K562 (cell line): ENCODE measurements at regions not wholly inside any gene's neighbourhood (a gene's known extent, or its start where the extent isn't known, plus 50 kb on each side); places are given as distances from the start of the nearest gene placed in this dataset.

ENCODE experiments used
- AFF4 ChIP-seq: sonication (generic); formaldehyde crosslinking; IDR thresholded peaks from 2 replicates; pipeline ENCODE4 v1.8.0; 2023; ENCODE audit warnings: mild to moderate bottlenecking, missing genetic modification reagents
- BRD4 ChIP-seq: fragments of 200-600 bp; sonication (generic); IDR thresholded peaks from 2 replicates; pipeline ENCODE4 v1.6.1; 2017; ENCODE audit warnings: inconsistent platforms
- CBX8 ChIP-seq: fragments of 200-600 bp; sonication (generic); IDR thresholded peaks from 2 replicates; pipeline ENCODE4 v1.6.1; 2012; ENCODE audit warnings: borderline replicate concordance, mixed run types, low read depth, mild to moderate bottlenecking, moderate library complexity, mixed read lengths, low read length, control low read depth, inconsistent platforms; ENCODE audit not compliant: poor library complexity, severe bottlenecking; ENCODE audit errors: extremely low read depth
- ELK1 ChIP-seq: sonication (generic); formaldehyde crosslinking; IDR thresholded peaks from 2 replicates; pipeline ENCODE4 v1.8.1; 2022; ENCODE audit warnings: missing genetic modification reagents
- EZH2 ChIP-seq: IDR thresholded peaks from 2 replicates; pipeline ENCODE4 v1.6.1; 2012; ENCODE audit warnings: low read depth, mild to moderate bottlenecking, inconsistent platforms, low read length, borderline replicate concordance
- FOXP1 ChIP-seq: sonication (generic); formaldehyde crosslinking; IDR thresholded peaks from 2 replicates; pipeline ENCODE4 v1.8.0; 2022; ENCODE audit warnings: mild to moderate bottlenecking, missing genetic modification reagents
- HDAC1 ChIP-seq, 2 experiments: fragments of 450-650 bp; IDR thresholded peaks; 2 replicates each; pipeline ENCODE4 v1.6.1; 2016 to 2017; ENCODE audit warnings: inconsistent platforms in 1 of 2, mild to moderate bottlenecking in 1 of 2, moderate library complexity in 1 of 2
- HNRNPLL ChIP-seq: fragments of 200-400 bp; formaldehyde crosslinking; IDR thresholded peaks from 2 replicates; pipeline ENCODE4 v1.6.1; 2017; ENCODE audit warnings: low read length, low read depth, mild to moderate bottlenecking; ENCODE audit not compliant: poor library complexity, severe bottlenecking
- JUN ChIP-seq, 2 experiments: sonication (generic) in 1 of 2; formaldehyde crosslinking in 1 of 2; IDR thresholded peaks; 2 replicates each; pipeline versions ENCODE4 v1.6.1 to v1.8.0; 2012 to 2022; ENCODE audit warnings: borderline replicate concordance in 2 of 2, mild to moderate bottlenecking in 2 of 2, improper control_type of control experiment in 1 of 2, low read depth in 1 of 2, low read length in 1 of 2, missing genetic modification reagents in 1 of 2
- MBD2 ChIP-seq: sonication (generic); IDR thresholded peaks from 2 replicates; pipeline ENCODE4 v1.6.1; 2016; ENCODE audit warnings: low read depth, borderline replicate concordance
- MYBL2 ChIP-seq, 2 experiments: fragments of 450-650 bp in 1 of 2; sonication (generic) in 1 of 2; formaldehyde crosslinking in 1 of 2; IDR thresholded peaks; 2 replicates each; pipeline versions ENCODE4 v1.6.1 to v1.8.1; 2017 to 2022; ENCODE audit warnings: borderline replicate concordance in 1 of 2, inconsistent platforms in 1 of 2, low read depth in 1 of 2, mild to moderate bottlenecking in 1 of 2, missing genetic modification reagents in 1 of 2, moderate library complexity in 1 of 2
- NUFIP1 ChIP-seq: fragments of 450-650 bp; IDR thresholded peaks from 2 replicates; pipeline ENCODE4 v1.6.1; 2018; ENCODE audit not compliant: partially characterized antibody
- POLR2G ChIP-seq: fragments of 200-400 bp; formaldehyde crosslinking; IDR thresholded peaks from 2 replicates; pipeline ENCODE4 v1.6.1; 2017; ENCODE audit warnings: low read depth, mild to moderate bottlenecking, antibody characterized with exemption, low read length, moderate library complexity
- TAL1 ChIP-seq: fragments of 450-650 bp; IDR thresholded peaks from 2 replicates; pipeline ENCODE4 v1.6.1; 2016; ENCODE audit warnings: mild to moderate bottlenecking
- ZBTB1 ChIP-seq: sonication (generic); formaldehyde crosslinking; IDR thresholded peaks from 2 replicates; pipeline ENCODE4 v1.8.1; 2023; ENCODE audit warnings: missing genetic modification reagents, low read depth, mild to moderate bottlenecking, borderline replicate concordance
- ZBTB17 ChIP-seq: fragments of 450-650 bp; formaldehyde crosslinking; IDR thresholded peaks from 2 replicates; pipeline ENCODE4 v1.4.0; 2020; ENCODE audit warnings: mild to moderate bottlenecking
- ZFP91 ChIP-seq: sonication (generic); formaldehyde crosslinking; IDR thresholded peaks from 2 replicates; pipeline ENCODE4 v1.8.0; 2022; ENCODE audit warnings: mild to moderate bottlenecking, missing genetic modification reagents
- TF ChIP-seq, protein P1 (sequence below): fragments of 250-450 bp; sonication (Bioruptor Pico); IDR thresholded peaks from 2 replicates; pipeline ENCODE4 v1.4.0; 2020; ENCODE audit warnings: borderline replicate concordance

GRCh38 chr3:20324664-20325478, 138.9 kb upstream of the SGO1 start (continued):
- TF ChIP-seq ELK1 (CRISPR knock-in tag): no peak
- TF ChIP-seq ZBTB1 (CRISPR knock-in tag): no peak
- TF ChIP-seq FOXP1 (CRISPR knock-in tag): no peak
- no peak for TF ChIP-seq BRD4
- TF ChIP-seq, protein P1, sequence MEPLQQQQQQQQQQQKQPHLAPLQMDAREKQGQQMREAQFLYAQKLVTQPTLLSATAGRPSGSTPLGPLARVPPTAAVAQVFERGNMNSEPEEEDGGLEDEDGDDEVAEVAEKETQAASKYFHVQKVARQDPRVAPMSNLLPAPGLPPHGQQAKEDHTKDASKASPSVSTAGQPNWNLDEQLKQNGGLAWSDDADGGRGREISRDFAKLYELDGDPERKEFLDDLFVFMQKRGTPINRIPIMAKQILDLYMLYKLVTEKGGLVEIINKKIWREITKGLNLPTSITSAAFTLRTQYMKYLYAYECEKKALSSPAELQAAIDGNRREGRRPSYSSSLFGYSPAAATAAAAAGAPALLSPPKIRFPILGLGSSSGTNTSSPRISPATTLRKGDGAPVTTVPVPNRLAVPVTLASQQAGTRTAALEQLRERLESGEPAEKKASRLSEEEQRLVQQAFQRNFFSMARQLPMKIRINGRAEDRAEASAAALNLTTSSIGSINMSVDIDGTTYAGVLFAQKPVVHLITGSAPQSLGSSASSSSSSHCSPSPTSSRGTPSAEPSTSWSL (CRISPR knock-in tag): no peak
- TF ChIP-seq POLR2G: no peak
- no peak for TF ChIP-seq TAL1
- no peak for TF ChIP-seq MYBL2 (IDR thresholded peaks at IDR 0.05; ENCODE audit: low read depth)
- TF ChIP-seq MYBL2 (CRISPR knock-in tag; IDR thresholded peaks at IDR 0.05; ENCODE audit: borderline replicate concordance): no peak
- no peak for TF ChIP-seq EZH2
- TF ChIP-seq CBX8: no peak
- no peak for TF ChIP-seq ZFP91 (CRISPR knock-in tag)
- no peak for TF ChIP-seq JUN (IDR thresholded peaks at IDR 0.05; ENCODE audit: borderline replicate concordance, low read depth, low read length)
- no peak for TF ChIP-seq JUN (CRISPR knock-in tag; IDR thresholded peaks at IDR 0.05; ENCODE audit: borderline replicate concordance)
- no peak for TF ChIP-seq AFF4 (CRISPR knock-in tag)
- TF ChIP-seq ZBTB17: no peak
- no peak for TF ChIP-seq NUFIP1
- TF ChIP-seq MBD2: no peak
- no peak for TF ChIP-seq HDAC1 (IDR thresholded peaks at IDR 0.05)
- TF ChIP-seq HNRNPLL: no peak
